ENCODE measurements at regions not wholly inside any gene's neighbourhood (a gene's known extent, or its start where the extent isn't known, plus 50 kb on each side); places are given as distances from the start of the nearest gene placed in this dataset.

DNA sequence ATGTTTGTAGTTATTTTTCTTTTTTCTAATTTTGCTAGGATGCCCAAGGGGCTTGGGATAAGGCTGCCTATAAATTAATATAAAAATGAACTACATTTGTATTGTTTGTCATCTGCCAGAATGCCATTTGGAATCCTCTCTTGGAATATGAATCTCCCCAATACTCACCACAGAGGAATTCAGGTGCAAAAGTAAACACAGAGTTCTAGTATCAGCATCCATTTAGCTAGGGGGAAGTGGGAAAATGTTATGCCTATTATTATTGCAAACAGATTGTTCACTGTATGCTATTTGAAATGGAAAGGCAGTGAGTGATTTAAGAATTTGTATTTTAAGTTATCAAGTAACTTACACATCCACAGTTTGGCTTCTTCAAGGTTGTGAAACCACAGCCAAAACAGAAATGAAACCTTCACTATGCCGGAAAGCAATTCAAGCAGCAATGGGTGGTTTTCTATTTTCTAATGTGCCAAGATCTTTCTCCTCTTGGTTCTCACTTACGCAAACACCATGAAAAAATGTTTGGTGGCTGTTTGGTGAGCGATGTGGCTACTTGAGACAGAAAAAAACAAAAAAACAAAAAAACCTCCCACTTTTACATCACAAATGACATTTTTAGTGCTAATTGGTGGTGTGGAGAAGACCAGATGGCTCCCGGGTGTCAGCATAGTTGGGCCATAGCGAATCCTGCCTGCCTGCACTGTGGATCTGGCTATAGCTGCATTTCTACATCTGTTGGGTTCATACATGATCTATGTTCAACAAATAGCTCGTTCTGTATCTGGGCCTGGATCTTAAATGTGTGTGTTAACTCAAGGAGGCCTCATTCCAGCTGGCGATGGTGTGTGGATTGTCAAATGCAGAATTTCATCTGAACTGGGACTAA is 200.8 kb upstream of the GIMD1 start (continued):
- TF ChIP-seq, protein P1, sequence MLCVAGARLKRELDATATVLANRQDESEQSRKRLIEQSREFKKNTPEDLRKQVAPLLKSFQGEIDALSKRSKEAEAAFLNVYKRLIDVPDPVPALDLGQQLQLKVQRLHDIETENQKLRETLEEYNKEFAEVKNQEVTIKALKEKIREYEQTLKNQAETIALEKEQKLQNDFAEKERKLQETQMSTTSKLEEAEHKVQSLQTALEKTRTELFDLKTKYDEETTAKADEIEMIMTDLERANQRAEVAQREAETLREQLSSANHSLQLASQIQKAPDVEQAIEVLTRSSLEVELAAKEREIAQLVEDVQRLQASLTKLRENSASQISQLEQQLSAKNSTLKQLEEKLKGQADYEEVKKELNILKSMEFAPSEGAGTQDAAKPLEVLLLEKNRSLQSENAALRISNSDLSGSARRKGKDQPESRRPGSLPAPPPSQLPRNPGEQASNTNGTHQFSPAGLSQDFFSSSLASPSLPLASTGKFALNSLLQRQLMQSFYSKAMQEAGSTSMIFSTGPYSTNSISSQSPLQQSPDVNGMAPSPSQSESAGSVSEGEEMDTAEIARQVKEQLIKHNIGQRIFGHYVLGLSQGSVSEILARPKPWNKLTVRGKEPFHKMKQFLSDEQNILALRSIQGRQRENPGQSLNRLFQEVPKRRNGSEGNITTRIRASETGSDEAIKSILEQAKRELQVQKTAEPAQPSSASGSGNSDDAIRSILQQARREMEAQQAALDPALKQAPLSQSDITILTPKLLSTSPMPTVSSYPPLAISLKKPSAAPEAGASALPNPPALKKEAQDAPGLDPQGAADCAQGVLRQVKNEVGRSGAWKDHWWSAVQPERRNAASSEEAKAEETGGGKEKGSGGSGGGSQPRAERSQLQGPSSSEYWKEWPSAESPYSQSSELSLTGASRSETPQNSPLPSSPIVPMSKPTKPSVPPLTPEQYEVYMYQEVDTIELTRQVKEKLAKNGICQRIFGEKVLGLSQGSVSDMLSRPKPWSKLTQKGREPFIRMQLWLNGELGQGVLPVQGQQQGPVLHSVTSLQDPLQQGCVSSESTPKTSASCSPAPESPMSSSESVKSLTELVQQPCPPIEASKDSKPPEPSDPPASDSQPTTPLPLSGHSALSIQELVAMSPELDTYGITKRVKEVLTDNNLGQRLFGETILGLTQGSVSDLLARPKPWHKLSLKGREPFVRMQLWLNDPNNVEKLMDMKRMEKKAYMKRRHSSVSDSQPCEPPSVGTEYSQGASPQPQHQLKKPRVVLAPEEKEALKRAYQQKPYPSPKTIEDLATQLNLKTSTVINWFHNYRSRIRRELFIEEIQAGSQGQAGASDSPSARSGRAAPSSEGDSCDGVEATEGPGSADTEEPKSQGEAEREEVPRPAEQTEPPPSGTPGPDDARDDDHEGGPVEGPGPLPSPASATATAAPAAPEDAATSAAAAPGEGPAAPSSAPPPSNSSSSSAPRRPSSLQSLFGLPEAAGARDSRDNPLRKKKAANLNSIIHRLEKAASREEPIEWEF (IDR thresholded peaks at IDR 0.05; ENCODE audit: insufficient replicate concordance, low read depth, low read length) = no peak
- TF ChIP-seq SP1 (IDR thresholded peaks at IDR 0.05; ENCODE audit: low read depth, low read length) = no peak
- TF ChIP-seq CHD2 (IDR thresholded peaks at IDR 0.05; ENCODE audit: borderline replicate concordance, low read depth, low read length) = no peak
- TF ChIP-seq NFXL1 (IDR thresholded peaks at IDR 0.05; ENCODE audit: borderline replicate concordance) = no peak
- TF ChIP-seq, protein P2, sequence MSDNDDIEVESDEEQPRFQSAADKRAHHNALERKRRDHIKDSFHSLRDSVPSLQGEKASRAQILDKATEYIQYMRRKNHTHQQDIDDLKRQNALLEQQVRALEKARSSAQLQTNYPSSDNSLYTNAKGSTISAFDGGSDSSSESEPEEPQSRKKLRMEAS (IDR thresholded peaks at IDR 0.05; ENCODE audit: low read depth, low read length) = no peak
- no peak for TF ChIP-seq SIX5 (IDR thresholded peaks at IDR 0.05; ENCODE audit: low read depth, low read length, severe bottlenecking)
- no peak for TF ChIP-seq NFIC (IDR thresholded peaks at IDR 0.05; ENCODE audit: low read depth, low read length)
- TF ChIP-seq LARP7 (IDR thresholded peaks at IDR 0.05) = no peak
- no peak for TF ChIP-seq SRF (IDR thresholded peaks at IDR 0.05; ENCODE audit: low read depth in 2 of 2, low read length in 2 of 2)
- no peak for TF ChIP-seq TCF3 (IDR thresholded peaks at IDR 0.05; ENCODE audit: borderline replicate concordance, insufficient read depth, low read depth, low read length)
- TF ChIP-seq HDAC6 (IDR thresholded peaks at IDR 0.05; ENCODE audit: unreplicated experiment) = no peak
- TF ChIP-seq, protein P3, sequence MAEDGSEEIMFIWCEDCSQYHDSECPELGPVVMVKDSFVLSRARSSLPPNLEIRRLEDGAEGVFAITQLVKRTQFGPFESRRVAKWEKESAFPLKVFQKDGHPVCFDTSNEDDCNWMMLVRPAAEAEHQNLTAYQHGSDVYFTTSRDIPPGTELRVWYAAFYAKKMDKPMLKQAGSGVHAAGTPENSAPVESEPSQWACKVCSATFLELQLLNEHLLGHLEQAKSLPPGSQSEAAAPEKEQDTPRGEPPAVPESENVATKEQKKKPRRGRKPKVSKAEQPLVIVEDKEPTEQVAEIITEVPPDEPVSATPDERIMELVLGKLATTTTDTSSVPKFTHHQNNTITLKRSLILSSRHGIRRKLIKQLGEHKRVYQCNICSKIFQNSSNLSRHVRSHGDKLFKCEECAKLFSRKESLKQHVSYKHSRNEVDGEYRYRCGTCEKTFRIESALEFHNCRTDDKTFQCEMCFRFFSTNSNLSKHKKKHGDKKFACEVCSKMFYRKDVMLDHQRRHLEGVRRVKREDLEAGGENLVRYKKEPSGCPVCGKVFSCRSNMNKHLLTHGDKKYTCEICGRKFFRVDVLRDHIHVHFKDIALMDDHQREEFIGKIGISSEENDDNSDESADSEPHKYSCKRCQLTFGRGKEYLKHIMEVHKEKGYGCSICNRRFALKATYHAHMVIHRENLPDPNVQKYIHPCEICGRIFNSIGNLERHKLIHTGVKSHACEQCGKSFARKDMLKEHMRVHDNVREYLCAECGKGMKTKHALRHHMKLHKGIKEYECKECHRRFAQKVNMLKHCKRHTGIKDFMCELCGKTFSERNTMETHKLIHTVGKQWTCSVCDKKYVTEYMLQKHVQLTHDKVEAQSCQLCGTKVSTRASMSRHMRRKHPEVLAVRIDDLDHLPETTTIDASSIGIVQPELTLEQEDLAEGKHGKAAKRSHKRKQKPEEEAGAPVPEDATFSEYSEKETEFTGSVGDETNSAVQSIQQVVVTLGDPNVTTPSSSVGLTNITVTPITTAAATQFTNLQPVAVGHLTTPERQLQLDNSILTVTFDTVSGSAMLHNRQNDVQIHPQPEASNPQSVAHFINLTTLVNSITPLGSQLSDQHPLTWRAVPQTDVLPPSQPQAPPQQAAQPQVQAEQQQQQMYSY (CRISPR knock-in tag; IDR thresholded peaks at IDR 0.05) = no peak
- TF ChIP-seq ZSCAN29 (IDR thresholded peaks at IDR 0.05) = no peak
- no peak for TF ChIP-seq ZZZ3 (IDR thresholded peaks at IDR 0.05; ENCODE audit: control insufficient read depth, insufficient read length, low read depth)
- TF ChIP-seq, protein P4, sequence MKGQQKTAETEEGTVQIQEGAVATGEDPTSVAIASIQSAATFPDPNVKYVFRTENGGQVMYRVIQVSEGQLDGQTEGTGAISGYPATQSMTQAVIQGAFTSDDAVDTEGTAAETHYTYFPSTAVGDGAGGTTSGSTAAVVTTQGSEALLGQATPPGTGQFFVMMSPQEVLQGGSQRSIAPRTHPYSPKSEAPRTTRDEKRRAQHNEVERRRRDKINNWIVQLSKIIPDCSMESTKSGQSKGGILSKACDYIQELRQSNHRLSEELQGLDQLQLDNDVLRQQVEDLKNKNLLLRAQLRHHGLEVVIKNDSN (IDR thresholded peaks at IDR 0.05; ENCODE audit: borderline replicate concordance, extremely low read length, insufficient read depth, low read depth, low read length) = no peak
- TF ChIP-seq ZNF207 (IDR thresholded peaks at IDR 0.05; ENCODE audit: borderline replicate concordance) = no peak
